ENCODE measurements at regions not wholly inside any gene's neighbourhood (a gene's known extent, or its start where the extent isn't known, plus 50 kb on each side); places are given as distances from the start of the nearest gene placed in this dataset.

- TF ChIP-seq CTCF (IDR thresholded peaks at IDR 0.05; ENCODE audit: low read length) (no peak), EZH2phosphoT487 (IDR thresholded peaks at IDR 0.05; ENCODE audit: low read length) (no peak)
Observed at GRCh38 chr2:55779459-55780421, 86.1 kb upstream of the PNPT1 start.

All from MM.1S (cell line).